GM12892 (cell line): ENCODE measurements at regions not wholly inside any gene's neighbourhood (a gene's known extent, or its start where the extent isn't known, plus 50 kb on each side); places are given as distances from the start of the nearest gene placed in this dataset.
"Not testable (repeated sequence)": the region's sequence is repeated elsewhere in the genome, so short reads cannot be mapped to it uniquely, and the experiment has no call there.

Source experiments
- POLR2A ChIP-seq: IDR thresholded peaks from 2 replicates; pipeline ENCODE4 v1.6.1; 2011; ENCODE audit warnings: low read depth, low read length, control low read depth
- TAF1 ChIP-seq: IDR thresholded peaks from 2 replicates; pipeline ENCODE4 v1.6.1; 2011; ENCODE audit warnings: low read depth, mild to moderate bottlenecking, control low read depth, low read length, borderline replicate concordance

GRCh38 chr11:87494936-87495335 lies 457.2 kb downstream of the TMEM135 start:
- TF ChIP-seq POLR2A, TAF1: not testable (repeated sequence)
